HepG2 (cell line): ENCODE measurements at regions not wholly inside any gene's neighbourhood (a gene's known extent, or its start where the extent isn't known, plus 50 kb on each side); places are given as distances from the start of the nearest gene placed in this dataset.

Experiments
- ERF ChIP-seq: IDR thresholded peaks from 2 replicates; pipeline ENCODE4 v1.6.1; 2018; ENCODE audit warnings: missing biosample characterization, missing genetic modification reagents
- FOXJ3 ChIP-seq: sonication (generic); formaldehyde crosslinking; IDR thresholded peaks from 2 replicates; pipeline ENCODE4 v1.4.0; 2020; ENCODE audit warnings: missing genetic modification reagents, mild to moderate bottlenecking, borderline replicate concordance
- IRF2 ChIP-seq: IDR thresholded peaks from 2 replicates; pipeline ENCODE4 v1.6.1; 2018; ENCODE audit warnings: missing genetic modification reagents, missing compliant biosample characterization
- NFRKB ChIP-seq: fragments of 450-650 bp; IDR thresholded peaks from 2 replicates; pipeline ENCODE4 v1.6.1; 2017
- RARA ChIP-seq: IDR thresholded peaks from 2 replicates; pipeline ENCODE4 v1.6.1; 2016; ENCODE audit warnings: missing genetic modification reagents, missing compliant biosample characterization
- RNF2 ChIP-seq: fragments of 450-650 bp; conservative IDR thresholded peaks from 2 replicates; pipeline ENCODE4 v1.6.1; 2016; ENCODE audit warnings: low read depth
- ZNF143 ChIP-seq: sonication (generic); formaldehyde crosslinking; IDR thresholded peaks from 2 replicates; pipeline ENCODE4 v1.4.0; 2020; ENCODE audit warnings: missing genetic modification reagents
- ZNF251 ChIP-seq: sonication (generic); formaldehyde crosslinking; IDR thresholded peaks from 2 replicates; pipeline ENCODE4 v1.9.0; 2021; ENCODE audit warnings: mild to moderate bottlenecking, missing genetic modification reagents
- ZNF292 ChIP-seq: sonication (generic); formaldehyde crosslinking; IDR thresholded peaks from 2 replicates; pipeline ENCODE4 v1.8.1; 2022; ENCODE audit warnings: mild to moderate bottlenecking, low read depth, missing genetic modification reagents, borderline replicate concordance
- ZNF777 ChIP-seq: sonication (generic); formaldehyde crosslinking; IDR thresholded peaks from 2 replicates; pipeline ENCODE4 v1.4.0; 2020; ENCODE audit warnings: missing genetic modification reagents
- TF ChIP-seq, protein P1 (sequence below): sonication (generic); formaldehyde crosslinking; conservative IDR thresholded peaks from 2 replicates; pipeline ENCODE4 v1.4.0; 2020; ENCODE audit warnings: mild to moderate bottlenecking, missing genetic modification reagents, moderate library complexity
- TF ChIP-seq, protein P2 (sequence below): sonication (generic); formaldehyde crosslinking; IDR thresholded peaks from 2 replicates; pipeline ENCODE4 v1.4.0; 2020; ENCODE audit warnings: missing genetic modification reagents, borderline replicate concordance
- TF ChIP-seq, protein P3 (sequence below): sonication (generic); formaldehyde crosslinking; IDR thresholded peaks from 2 replicates; pipeline ENCODE4 v1.8.1; 2023; ENCODE audit warnings: missing genetic modification reagents, mild to moderate bottlenecking, borderline replicate concordance
- TF ChIP-seq, protein P4 (sequence below): IDR thresholded peaks from 2 replicates; pipeline ENCODE4 v1.6.1; 2016; ENCODE audit warnings: mild to moderate bottlenecking
- TF ChIP-seq, protein P5 (sequence below): IDR thresholded peaks from 2 replicates; pipeline ENCODE4 v1.6.1; 2012; ENCODE audit warnings: low read length, improper control_type of control experiment
- TF ChIP-seq, protein P6 (sequence below): IDR thresholded peaks from 2 replicates; pipeline ENCODE4 v1.6.1; 2018; ENCODE audit warnings: missing genetic modification reagents, mild to moderate bottlenecking, missing compliant biosample characterization

DNA sequence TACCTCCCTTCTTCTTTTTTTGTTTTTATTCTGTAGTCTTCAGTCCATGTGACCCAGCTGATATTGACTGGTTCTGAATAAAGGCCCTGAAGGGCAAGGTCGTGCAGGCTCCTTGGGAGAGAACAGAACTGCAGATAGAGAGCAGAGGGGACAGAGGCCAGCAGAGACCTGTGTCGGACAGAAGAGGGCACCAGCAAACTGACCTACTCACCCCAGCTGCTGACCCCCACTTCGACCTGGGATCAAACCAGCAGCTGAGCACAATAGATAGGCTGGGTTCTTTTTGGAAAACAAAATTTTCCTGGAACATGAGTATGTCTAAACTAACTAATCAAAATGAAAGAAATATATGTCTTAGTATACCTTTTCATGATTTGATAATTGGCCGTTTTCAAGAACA, 695.1 kb downstream of the NR2F1-AS1 start (continued):
- TF ChIP-seq, protein P1, sequence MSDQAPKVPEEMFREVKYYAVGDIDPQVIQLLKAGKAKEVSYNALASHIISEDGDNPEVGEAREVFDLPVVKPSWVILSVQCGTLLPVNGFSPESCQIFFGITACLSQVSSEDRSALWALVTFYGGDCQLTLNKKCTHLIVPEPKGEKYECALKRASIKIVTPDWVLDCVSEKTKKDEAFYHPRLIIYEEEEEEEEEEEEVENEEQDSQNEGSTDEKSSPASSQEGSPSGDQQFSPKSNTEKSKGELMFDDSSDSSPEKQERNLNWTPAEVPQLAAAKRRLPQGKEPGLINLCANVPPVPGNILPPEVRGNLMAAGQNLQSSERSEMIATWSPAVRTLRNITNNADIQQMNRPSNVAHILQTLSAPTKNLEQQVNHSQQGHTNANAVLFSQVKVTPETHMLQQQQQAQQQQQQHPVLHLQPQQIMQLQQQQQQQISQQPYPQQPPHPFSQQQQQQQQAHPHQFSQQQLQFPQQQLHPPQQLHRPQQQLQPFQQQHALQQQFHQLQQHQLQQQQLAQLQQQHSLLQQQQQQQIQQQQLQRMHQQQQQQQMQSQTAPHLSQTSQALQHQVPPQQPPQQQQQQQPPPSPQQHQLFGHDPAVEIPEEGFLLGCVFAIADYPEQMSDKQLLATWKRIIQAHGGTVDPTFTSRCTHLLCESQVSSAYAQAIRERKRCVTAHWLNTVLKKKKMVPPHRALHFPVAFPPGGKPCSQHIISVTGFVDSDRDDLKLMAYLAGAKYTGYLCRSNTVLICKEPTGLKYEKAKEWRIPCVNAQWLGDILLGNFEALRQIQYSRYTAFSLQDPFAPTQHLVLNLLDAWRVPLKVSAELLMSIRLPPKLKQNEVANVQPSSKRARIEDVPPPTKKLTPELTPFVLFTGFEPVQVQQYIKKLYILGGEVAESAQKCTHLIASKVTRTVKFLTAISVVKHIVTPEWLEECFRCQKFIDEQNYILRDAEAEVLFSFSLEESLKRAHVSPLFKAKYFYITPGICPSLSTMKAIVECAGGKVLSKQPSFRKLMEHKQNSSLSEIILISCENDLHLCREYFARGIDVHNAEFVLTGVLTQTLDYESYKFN = 0 out of 2 replicates have a peak, but pooled peaks have one; percentile 31
- TF ChIP-seq, protein P2, sequence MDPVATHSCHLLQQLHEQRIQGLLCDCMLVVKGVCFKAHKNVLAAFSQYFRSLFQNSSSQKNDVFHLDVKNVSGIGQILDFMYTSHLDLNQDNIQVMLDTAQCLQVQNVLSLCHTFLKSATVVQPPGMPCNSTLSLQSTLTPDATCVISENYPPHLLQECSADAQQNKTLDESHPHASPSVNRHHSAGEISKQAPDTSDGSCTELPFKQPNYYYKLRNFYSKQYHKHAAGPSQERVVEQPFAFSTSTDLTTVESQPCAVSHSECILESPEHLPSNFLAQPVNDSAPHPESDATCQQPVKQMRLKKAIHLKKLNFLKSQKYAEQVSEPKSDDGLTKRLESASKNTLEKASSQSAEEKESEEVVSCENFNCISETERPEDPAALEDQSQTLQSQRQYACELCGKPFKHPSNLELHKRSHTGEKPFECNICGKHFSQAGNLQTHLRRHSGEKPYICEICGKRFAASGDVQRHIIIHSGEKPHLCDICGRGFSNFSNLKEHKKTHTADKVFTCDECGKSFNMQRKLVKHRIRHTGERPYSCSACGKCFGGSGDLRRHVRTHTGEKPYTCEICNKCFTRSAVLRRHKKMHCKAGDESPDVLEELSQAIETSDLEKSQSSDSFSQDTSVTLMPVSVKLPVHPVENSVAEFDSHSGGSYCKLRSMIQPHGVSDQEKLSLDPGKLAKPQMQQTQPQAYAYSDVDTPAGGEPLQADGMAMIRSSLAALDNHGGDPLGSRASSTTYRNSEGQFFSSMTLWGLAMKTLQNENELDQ (CRISPR knock-in tag) = no peak
- TF ChIP-seq NFRKB (no peak), RARA (CRISPR knock-in tag) (peak; percentile 67; the same call in 1 of the 2 replicates), FOXJ3 (CRISPR knock-in tag) (peak; percentile 23; the same call in 1 of the 2 replicates), IRF2 (CRISPR knock-in tag) (peak; percentile 42; the same call in 1 of the 2 replicates), ERF (CRISPR knock-in tag) (peak; percentile 30; the same call in 1 of the 2 replicates), RNF2 (no peak), ZNF292 (CRISPR knock-in tag) (no peak), ZNF143 (CRISPR knock-in tag) (no peak), ZNF251 (CRISPR knock-in tag) (no peak), ZNF777 (CRISPR knock-in tag) (no peak)
- TF ChIP-seq, protein P3, sequence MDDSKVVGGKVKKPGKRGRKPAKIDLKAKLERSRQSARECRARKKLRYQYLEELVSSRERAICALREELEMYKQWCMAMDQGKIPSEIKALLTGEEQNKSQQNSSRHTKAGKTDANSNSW (CRISPR knock-in tag) = no peak
- TF ChIP-seq, protein P4, sequence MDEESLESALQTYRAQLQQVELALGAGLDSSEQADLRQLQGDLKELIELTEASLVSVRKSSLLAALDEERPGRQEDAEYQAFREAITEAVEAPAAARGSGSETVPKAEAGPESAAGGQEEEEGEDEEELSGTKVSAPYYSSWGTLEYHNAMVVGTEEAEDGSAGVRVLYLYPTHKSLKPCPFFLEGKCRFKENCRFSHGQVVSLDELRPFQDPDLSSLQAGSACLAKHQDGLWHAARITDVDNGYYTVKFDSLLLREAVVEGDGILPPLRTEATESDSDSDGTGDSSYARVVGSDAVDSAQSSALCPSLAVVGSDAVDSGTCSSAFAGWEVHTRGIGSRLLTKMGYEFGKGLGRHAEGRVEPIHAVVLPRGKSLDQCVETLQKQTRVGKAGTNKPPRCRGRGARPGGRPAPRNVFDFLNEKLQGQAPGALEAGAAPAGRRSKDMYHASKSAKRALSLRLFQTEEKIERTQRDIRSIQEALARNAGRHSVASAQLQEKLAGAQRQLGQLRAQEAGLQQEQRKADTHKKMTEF (CRISPR knock-in tag) = 0 out of 2 replicates have a peak, but pooled peaks have one; percentile 23
- TF ChIP-seq, protein P5, sequence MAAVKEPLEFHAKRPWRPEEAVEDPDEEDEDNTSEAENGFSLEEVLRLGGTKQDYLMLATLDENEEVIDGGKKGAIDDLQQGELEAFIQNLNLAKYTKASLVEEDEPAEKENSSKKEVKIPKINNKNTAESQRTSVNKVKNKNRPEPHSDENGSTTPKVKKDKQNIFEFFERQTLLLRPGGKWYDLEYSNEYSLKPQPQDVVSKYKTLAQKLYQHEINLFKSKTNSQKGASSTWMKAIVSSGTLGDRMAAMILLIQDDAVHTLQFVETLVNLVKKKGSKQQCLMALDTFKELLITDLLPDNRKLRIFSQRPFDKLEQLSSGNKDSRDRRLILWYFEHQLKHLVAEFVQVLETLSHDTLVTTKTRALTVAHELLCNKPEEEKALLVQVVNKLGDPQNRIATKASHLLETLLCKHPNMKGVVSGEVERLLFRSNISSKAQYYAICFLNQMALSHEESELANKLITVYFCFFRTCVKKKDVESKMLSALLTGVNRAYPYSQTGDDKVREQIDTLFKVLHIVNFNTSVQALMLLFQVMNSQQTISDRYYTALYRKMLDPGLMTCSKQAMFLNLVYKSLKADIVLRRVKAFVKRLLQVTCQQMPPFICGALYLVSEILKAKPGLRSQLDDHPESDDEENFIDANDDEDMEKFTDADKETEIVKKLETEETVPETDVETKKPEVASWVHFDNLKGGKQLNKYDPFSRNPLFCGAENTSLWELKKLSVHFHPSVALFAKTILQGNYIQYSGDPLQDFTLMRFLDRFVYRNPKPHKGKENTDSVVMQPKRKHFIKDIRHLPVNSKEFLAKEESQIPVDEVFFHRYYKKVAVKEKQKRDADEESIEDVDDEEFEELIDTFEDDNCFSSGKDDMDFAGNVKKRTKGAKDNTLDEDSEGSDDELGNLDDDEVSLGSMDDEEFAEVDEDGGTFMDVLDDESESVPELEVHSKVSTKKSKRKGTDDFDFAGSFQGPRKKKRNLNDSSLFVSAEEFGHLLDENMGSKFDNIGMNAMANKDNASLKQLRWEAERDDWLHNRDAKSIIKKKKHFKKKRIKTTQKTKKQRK = no peak
- TF ChIP-seq, protein P6, sequence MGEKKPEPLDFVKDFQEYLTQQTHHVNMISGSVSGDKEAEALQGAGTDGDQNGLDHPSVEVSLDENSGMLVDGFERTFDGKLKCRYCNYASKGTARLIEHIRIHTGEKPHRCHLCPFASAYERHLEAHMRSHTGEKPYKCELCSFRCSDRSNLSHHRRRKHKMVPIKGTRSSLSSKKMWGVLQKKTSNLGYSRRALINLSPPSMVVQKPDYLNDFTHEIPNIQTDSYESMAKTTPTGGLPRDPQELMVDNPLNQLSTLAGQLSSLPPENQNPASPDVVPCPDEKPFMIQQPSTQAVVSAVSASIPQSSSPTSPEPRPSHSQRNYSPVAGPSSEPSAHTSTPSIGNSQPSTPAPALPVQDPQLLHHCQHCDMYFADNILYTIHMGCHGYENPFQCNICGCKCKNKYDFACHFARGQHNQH (CRISPR knock-in tag) = no peak
